SK-N-SH (cell line): ENCODE measurements at regions not wholly inside any gene's neighbourhood (a gene's known extent, or its start where the extent isn't known, plus 50 kb on each side); places are given as distances from the start of the nearest gene placed in this dataset.

ENCODE experiments used
- EP300 ChIP-seq, 2 experiments: IDR thresholded peaks; 2 replicates each; pipeline versions ENCODE4 v1.4.0 to v1.6.1; 2012; ENCODE audit warnings: borderline replicate concordance in 1 of 2, low read depth in 1 of 2, low read length in 1 of 2
- TCF12 ChIP-seq: IDR thresholded peaks from 2 replicates; pipeline ENCODE4 v1.4.0; 2012
- TEAD4 ChIP-seq: IDR thresholded peaks from 2 replicates; pipeline ENCODE4 v1.4.0; 2012; ENCODE audit warnings: mild to moderate bottlenecking, borderline replicate concordance; ENCODE audit not compliant: insufficient read depth
- TF ChIP-seq, protein P1 (sequence below): IDR thresholded peaks from 2 replicates; pipeline ENCODE4; 2012
- TF ChIP-seq, protein P2 (sequence below): fragments of 200-600 bp; sonication (generic); IDR thresholded peaks from 2 replicates; pipeline ENCODE4 v1.6.1; 2017; ENCODE audit warnings: antibody characterized with exemption, mild to moderate bottlenecking, moderate library complexity
- TF ChIP-seq, protein P3 (sequence below): IDR thresholded peaks from 2 replicates; pipeline ENCODE4 v1.4.0; 2012; ENCODE audit warnings: low read depth

DNA sequence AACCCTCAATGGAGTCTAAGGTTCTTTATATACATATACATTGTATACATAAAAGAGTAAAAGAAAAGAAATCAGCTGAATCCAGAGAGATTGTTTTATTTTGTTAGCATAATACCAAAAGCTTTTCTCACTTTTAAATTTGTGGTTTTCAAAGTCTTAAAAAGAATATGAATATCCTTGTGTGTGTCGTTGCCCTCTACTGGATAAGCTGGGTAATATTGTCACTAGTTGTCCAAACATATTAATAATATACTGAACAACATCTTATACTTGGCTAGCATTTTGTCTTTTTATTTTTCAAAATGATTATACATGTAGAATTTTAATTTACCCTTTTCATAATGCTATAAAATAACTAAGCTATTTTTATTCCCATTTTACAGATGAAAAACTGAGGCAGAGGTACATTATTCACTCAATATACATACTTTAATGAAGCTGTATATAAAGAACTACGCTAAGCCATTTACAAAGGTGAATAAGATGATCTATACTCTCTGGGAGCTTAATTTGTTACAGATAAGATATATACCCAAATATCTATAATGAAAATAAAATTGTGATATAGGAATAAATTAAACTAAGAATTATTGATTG is 531.7 kb downstream of the TFAP2B start:
- TF ChIP-seq, protein P1, sequence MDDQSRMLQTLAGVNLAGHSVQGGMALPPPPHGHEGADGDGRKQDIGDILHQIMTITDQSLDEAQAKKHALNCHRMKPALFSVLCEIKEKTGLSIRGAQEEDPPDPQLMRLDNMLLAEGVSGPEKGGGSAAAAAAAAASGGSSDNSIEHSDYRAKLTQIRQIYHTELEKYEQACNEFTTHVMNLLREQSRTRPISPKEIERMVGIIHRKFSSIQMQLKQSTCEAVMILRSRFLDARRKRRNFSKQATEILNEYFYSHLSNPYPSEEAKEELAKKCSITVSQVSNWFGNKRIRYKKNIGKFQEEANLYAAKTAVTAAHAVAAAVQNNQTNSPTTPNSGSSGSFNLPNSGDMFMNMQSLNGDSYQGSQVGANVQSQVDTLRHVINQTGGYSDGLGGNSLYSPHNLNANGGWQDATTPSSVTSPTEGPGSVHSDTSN: no peak
- no peak for TF ChIP-seq TCF12
- TF ChIP-seq, protein P2, sequence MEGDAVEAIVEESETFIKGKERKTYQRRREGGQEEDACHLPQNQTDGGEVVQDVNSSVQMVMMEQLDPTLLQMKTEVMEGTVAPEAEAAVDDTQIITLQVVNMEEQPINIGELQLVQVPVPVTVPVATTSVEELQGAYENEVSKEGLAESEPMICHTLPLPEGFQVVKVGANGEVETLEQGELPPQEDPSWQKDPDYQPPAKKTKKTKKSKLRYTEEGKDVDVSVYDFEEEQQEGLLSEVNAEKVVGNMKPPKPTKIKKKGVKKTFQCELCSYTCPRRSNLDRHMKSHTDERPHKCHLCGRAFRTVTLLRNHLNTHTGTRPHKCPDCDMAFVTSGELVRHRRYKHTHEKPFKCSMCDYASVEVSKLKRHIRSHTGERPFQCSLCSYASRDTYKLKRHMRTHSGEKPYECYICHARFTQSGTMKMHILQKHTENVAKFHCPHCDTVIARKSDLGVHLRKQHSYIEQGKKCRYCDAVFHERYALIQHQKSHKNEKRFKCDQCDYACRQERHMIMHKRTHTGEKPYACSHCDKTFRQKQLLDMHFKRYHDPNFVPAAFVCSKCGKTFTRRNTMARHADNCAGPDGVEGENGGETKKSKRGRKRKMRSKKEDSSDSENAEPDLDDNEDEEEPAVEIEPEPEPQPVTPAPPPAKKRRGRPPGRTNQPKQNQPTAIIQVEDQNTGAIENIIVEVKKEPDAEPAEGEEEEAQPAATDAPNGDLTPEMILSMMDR: peak; percentile 63
- no peak for TF ChIP-seq EP300 (IDR thresholded peaks at IDR 0.05; ENCODE audit: borderline replicate concordance in 1 of 2, low read depth in 1 of 2, low read length in 1 of 2)
- TF ChIP-seq, protein P3, sequence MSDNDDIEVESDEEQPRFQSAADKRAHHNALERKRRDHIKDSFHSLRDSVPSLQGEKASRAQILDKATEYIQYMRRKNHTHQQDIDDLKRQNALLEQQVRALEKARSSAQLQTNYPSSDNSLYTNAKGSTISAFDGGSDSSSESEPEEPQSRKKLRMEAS: no peak
- no peak for TF ChIP-seq TEAD4
